ENCODE measurements at regions not wholly inside any gene's neighbourhood (a gene's known extent, or its start where the extent isn't known, plus 50 kb on each side); places are given as distances from the start of the nearest gene placed in this dataset.

- no peak overlapping the region for H3K4me3 ChIP-seq (ENCODE audit: low read length)
- no peak for DNase-seq
- 100% methylated on average over 1 of the region's 1 CpG for WGBS (ENCODE audit: insufficient coverage)
Measured at GRCh38 chr3:20680990-20681628, 495.1 kb upstream of the SGO1 start.

GRCh38 chr3:20673866-20674265 is 487.9 kb upstream of the SGO1 start:
- no CpG with 5 or more reads among the region's 1 CpG for WGBS (ENCODE audit: insufficient coverage)
- H3K9me3 ChIP-seq (replicated peaks; ENCODE audit: control insufficient read depth, low read depth, low read length): peaks cover 4% of the 10 kb centered on the region
- H3K4me3 ChIP-seq (ENCODE audit: low read length): no peak overlapping the region
- H3K4me1 ChIP-seq (ENCODE audit: control insufficient read depth, insufficient read depth, low read length): peaks cover 4% of the 10 kb centered on the region
- H3K27ac ChIP-seq (ENCODE audit: low read length): no peak overlapping the region
- no peak for DNase-seq
- H3K36me3 ChIP-seq (ENCODE audit: control insufficient read depth, insufficient read depth, low read length): no peaks in the 10 kb centered on the region
- H3K27me3 ChIP-seq (ENCODE audit: control insufficient read depth, insufficient read depth, low read length): no peaks in the 10 kb centered on the region

More at GRCh38 chr3:20680990-20681628, 495.1 kb upstream of the SGO1 start:
- Histone ChIP-seq H3K4me1 (ENCODE audit: control insufficient read depth, insufficient read depth, low read length) (no peaks in the 10 kb centered on the region), H3K9me3 (replicated peaks; ENCODE audit: control insufficient read depth, low read depth, low read length) (no peaks in the 10 kb centered on the region), H3K36me3 (ENCODE audit: control insufficient read depth, insufficient read depth, low read length) (no peaks in the 10 kb centered on the region), H3K27ac (ENCODE audit: low read length) (no peak overlapping the region), H3K27me3 (ENCODE audit: control insufficient read depth, insufficient read depth, low read length) (no peaks in the 10 kb centered on the region)

- Histone ChIP-seq H3K4me1 (ENCODE audit: control insufficient read depth, insufficient read depth, low read length) (peaks cover 8% of the 10 kb centered on the region), H3K9me3 (replicated peaks; ENCODE audit: control insufficient read depth, low read depth, low read length) (peaks cover 4% of the 10 kb centered on the region), H3K4me3 (ENCODE audit: low read length) (no peak overlapping the region), H3K27me3 (ENCODE audit: control insufficient read depth, insufficient read depth, low read length) (no peaks in the 10 kb centered on the region), H3K27ac (ENCODE audit: low read length) (peak overlapping the region; percentile 43), H3K36me3 (ENCODE audit: control insufficient read depth, insufficient read depth, low read length) (no peaks in the 10 kb centered on the region)
- WGBS (ENCODE audit: insufficient coverage): no CpG with 5 or more reads among the region's 2 CpGs
- DNase-seq: peak; percentile 47
Measured at GRCh38 chr3:20669675-20670074, 483.7 kb upstream of the SGO1 start.

- Histone ChIP-seq H3K27me3 (ENCODE audit: control insufficient read depth, insufficient read depth, low read length) (no peaks in the 10 kb centered on the region), H3K9me3 (replicated peaks; ENCODE audit: control insufficient read depth, low read depth, low read length) (peaks cover 4% of the 10 kb centered on the region), H3K27ac (ENCODE audit: low read length) (peak overlapping the region; percentile 43), H3K36me3 (ENCODE audit: control insufficient read depth, insufficient read depth, low read length) (no peaks in the 10 kb centered on the region), H3K4me3 (ENCODE audit: low read length) (no peak overlapping the region), H3K4me1 (ENCODE audit: control insufficient read depth, insufficient read depth, low read length) (peaks cover 8% of the 10 kb centered on the region)
- peak; percentile 71 for DNase-seq
- no CpG with 5 or more reads among the region's 5 CpGs for WGBS (ENCODE audit: insufficient coverage)
Measured at GRCh38 chr3:20669184-20669583, 483.2 kb upstream of the SGO1 start.

GRCh38 chr3:20668411-20668810 is 482.4 kb upstream of the SGO1 start:
- Histone ChIP-seq H3K9me3 (replicated peaks; ENCODE audit: control insufficient read depth, low read depth, low read length) (no peaks in the 10 kb centered on the region), H3K4me1 (ENCODE audit: control insufficient read depth, insufficient read depth, low read length) (peaks cover 8% of the 10 kb centered on the region), H3K4me3 (ENCODE audit: low read length) (no peak overlapping the region), H3K27me3 (ENCODE audit: control insufficient read depth, insufficient read depth, low read length) (no peaks in the 10 kb centered on the region), H3K36me3 (ENCODE audit: control insufficient read depth, insufficient read depth, low read length) (no peaks in the 10 kb centered on the region), H3K27ac (ENCODE audit: low read length) (no peak overlapping the region)
- peak; percentile 44 for DNase-seq
- 79% methylated on average over 3 of the region's 3 CpGs for WGBS (ENCODE audit: insufficient coverage)

- DNase-seq: no peak
- Histone ChIP-seq H3K4me1 (ENCODE audit: control insufficient read depth, insufficient read depth, low read length) (peaks cover 8% of the 10 kb centered on the region), H3K9me3 (replicated peaks; ENCODE audit: control insufficient read depth, low read depth, low read length) (no peaks in the 10 kb centered on the region), H3K36me3 (ENCODE audit: control insufficient read depth, insufficient read depth, low read length) (no peaks in the 10 kb centered on the region), H3K27me3 (ENCODE audit: control insufficient read depth, insufficient read depth, low read length) (no peaks in the 10 kb centered on the region), H3K27ac (ENCODE audit: low read length) (no peak overlapping the region), H3K4me3 (ENCODE audit: low read length) (no peak overlapping the region)
- no CpG with 5 or more reads among the region's 2 CpGs for WGBS (ENCODE audit: insufficient coverage)
Measured at GRCh38 chr3:20666091-20666490, 480.1 kb upstream of the SGO1 start.

GRCh38 chr3:20658491-20658890 is 472.5 kb upstream of the SGO1 start:
- Histone ChIP-seq H3K4me3 (ENCODE audit: low read length) (no peak overlapping the region), H3K27ac (ENCODE audit: low read length) (no peak overlapping the region), H3K9me3 (replicated peaks; ENCODE audit: control insufficient read depth, low read depth, low read length) (no peaks in the 10 kb centered on the region), H3K4me1 (ENCODE audit: control insufficient read depth, insufficient read depth, low read length) (no peaks in the 10 kb centered on the region), H3K36me3 (ENCODE audit: control insufficient read depth, insufficient read depth, low read length) (no peaks in the 10 kb centered on the region), H3K27me3 (ENCODE audit: control insufficient read depth, insufficient read depth, low read length) (no peaks in the 10 kb centered on the region)
- no CpG with 5 or more reads among the region's 1 CpG for WGBS (ENCODE audit: insufficient coverage)
- DNase-seq: no peak

GRCh38 chr3:20657560-20657959 is 471.6 kb upstream of the SGO1 start:
- Histone ChIP-seq H3K27ac (ENCODE audit: low read length) (no peak overlapping the region), H3K4me1 (ENCODE audit: control insufficient read depth, insufficient read depth, low read length) (no peaks in the 10 kb centered on the region), H3K27me3 (ENCODE audit: control insufficient read depth, insufficient read depth, low read length) (no peaks in the 10 kb centered on the region), H3K9me3 (replicated peaks; ENCODE audit: control insufficient read depth, low read depth, low read length) (no peaks in the 10 kb centered on the region), H3K36me3 (ENCODE audit: control insufficient read depth, insufficient read depth, low read length) (no peaks in the 10 kb centered on the region), H3K4me3 (ENCODE audit: low read length) (no peak overlapping the region)
- no CpG with 5 or more reads among the region's 4 CpGs for WGBS (ENCODE audit: insufficient coverage)
- DNase-seq: no peak

GRCh38 chr3:20652231-20652986 is 466.4 kb upstream of the SGO1 start:
- WGBS (ENCODE audit: insufficient coverage): no CpG with 5 or more reads among the region's 4 CpGs
- no peak for DNase-seq
- H3K36me3 ChIP-seq (ENCODE audit: control insufficient read depth, insufficient read depth, low read length): no peaks in the 10 kb centered on the region
- no peaks in the 10 kb centered on the region for H3K27me3 ChIP-seq (ENCODE audit: control insufficient read depth, insufficient read depth, low read length)
- H3K27ac ChIP-seq (ENCODE audit: low read length): no peak overlapping the region
- no peaks in the 10 kb centered on the region for H3K9me3 ChIP-seq (replicated peaks; ENCODE audit: control insufficient read depth, low read depth, low read length)
- H3K4me3 ChIP-seq (ENCODE audit: low read length): no peak overlapping the region
- H3K4me1 ChIP-seq (ENCODE audit: control insufficient read depth, insufficient read depth, low read length): peaks cover 3% of the 10 kb centered on the region

- Histone ChIP-seq H3K27me3 (ENCODE audit: control insufficient read depth, insufficient read depth, low read length) (no peaks in the 10 kb centered on the region), H3K4me3 (ENCODE audit: low read length) (no peak overlapping the region), H3K27ac (ENCODE audit: low read length) (no peak overlapping the region), H3K9me3 (replicated peaks; ENCODE audit: control insufficient read depth, low read depth, low read length) (no peaks in the 10 kb centered on the region), H3K36me3 (ENCODE audit: control insufficient read depth, insufficient read depth, low read length) (no peaks in the 10 kb centered on the region), H3K4me1 (ENCODE audit: control insufficient read depth, insufficient read depth, low read length) (peaks cover 3% of the 10 kb centered on the region)
- no peak for DNase-seq
- no CpG with 5 or more reads among the region's 2 CpGs for WGBS (ENCODE audit: insufficient coverage)
Measured at GRCh38 chr3:20648921-20649381, 462.9 kb upstream of the SGO1 start.
